Tibial artery (tissue), 4 donors: ENCODE measurements at regions not wholly inside any gene's neighbourhood (a gene's known extent, or its start where the extent isn't known, plus 50 kb on each side); places are given as distances from the start of the nearest gene placed in this dataset.

ENCODE experiments used
- DNase-seq, 2 donors: peaks; one replicate each; pipeline ENCODE4 v3.0.0-alpha.2; 2019
- H3K27ac ChIP-seq, 2 donors: fragments of 200-600 bp; sonication (generic) in 1 of 2; 1 replicate in 1 of 2; 2 replicates in 1 of 2; pipeline ENCODE4 v1.5.1; 2018 to 2019; ENCODE audit warnings: mild to moderate bottlenecking in 1 of 2
- H3K27me3 ChIP-seq, 2 donors: fragments of 200-600 bp; sonication (generic) in 1 of 2; one replicate each; pipeline versions ENCODE4 v1.5.1 to v1.6.0; 2016 to 2019
- H3K36me3 ChIP-seq, 3 donors: fragments of 200-600 bp; sonication (generic) in 2 of 3; one replicate each; pipeline ENCODE4 v1.5.1; 2016 to 2019; ENCODE audit warnings: mild to moderate bottlenecking in 2 of 3
- H3K4me1 ChIP-seq, 4 donors: fragments of 200-600 bp; sonication (generic) in 2 of 4; 1 replicate in 3 of 4; 2 replicates in 1 of 4; pipeline ENCODE4 v1.5.1; 2016 to 2019
- H3K4me3 ChIP-seq, 2 donors: fragments of 200-600 bp; sonication (generic) in 1 of 2; 1 replicate in 1 of 2; 2 replicates in 1 of 2; pipeline ENCODE4 v1.5.1; 2018 to 2019; ENCODE audit warnings: mild to moderate bottlenecking in 2 of 2
- H3K9me3 ChIP-seq, 3 donors: fragments of 200-600 bp; sonication (generic) in 1 of 3; one replicate each; pipeline ENCODE4 v1.5.1; 2016 to 2019
- CTCF ChIP-seq, 2 experiments: fragments of 200-600 bp in 1 of 2; fragments of 450-650 bp in 1 of 2; IDR thresholded peaks; one replicate each; pipeline ENCODE4 v1.5.1; 2017 to 2019; ENCODE audit warnings: antibody characterized with exemption in 2 of 2, mild to moderate bottlenecking in 1 of 2, moderate library complexity in 1 of 2
- intact Hi-C: fragments of 100-400 bp; cut with DNase I; formaldehyde crosslinking; loops from one replicate; pipeline ENCODE4 v1.15.0; 2023; ENCODE audit warnings: low total_unique reads

GRCh38 chr10:81000781-81001180, 463.1 kb downstream of the SH2D4B start:
- Histone ChIP-seq H3K27me3 (no peaks in the 10 kb centered on the region), H3K4me3 (no peak overlapping the region), H3K36me3 (no peaks in the 10 kb centered on the region), H3K27ac (no peak overlapping the region), H3K4me1 (no peaks in the 10 kb centered on the region), H3K9me3 (no peaks in the 10 kb centered on the region)
- intact Hi-C loops: no loop called here
- no peak for TF ChIP-seq CTCF (IDR thresholded peaks at IDR 0.05)
- DNase-seq: no peak

- Histone ChIP-seq H3K4me3 (no peak overlapping the region), H3K9me3 (no peaks in the 10 kb centered on the region), H3K27ac (no peak overlapping the region), H3K36me3 (no peaks in the 10 kb centered on the region), H3K27me3 (no peaks in the 10 kb centered on the region), H3K4me1 (no peaks in the 10 kb centered on the region)
- no peak for TF ChIP-seq CTCF (IDR thresholded peaks at IDR 0.05)
- DNase-seq: no peak
- intact Hi-C loops: no loop called here
Observed at GRCh38 chr10:81002382-81002781, 464.7 kb downstream of the SH2D4B start.

GRCh38 chr10:81007872-81008271, 470.2 kb downstream of the SH2D4B start:
- Histone ChIP-seq H3K4me1 (no peaks in the 10 kb centered on the region), H3K27me3 (no peaks in the 10 kb centered on the region), H3K27ac (no peak overlapping the region), H3K9me3 (no peaks in the 10 kb centered on the region), H3K4me3 (no peak overlapping the region), H3K36me3 (no peaks in the 10 kb centered on the region)
- DNase-seq: no peak
- TF ChIP-seq CTCF (IDR thresholded peaks at IDR 0.05): no peak
- intact Hi-C loops: no loop called here

GRCh38 chr10:81008726-81009125, 471.0 kb downstream of the SH2D4B start:
- DNase-seq: no peak
- no peaks in the 10 kb centered on the region for H3K27me3 ChIP-seq

GRCh38 chr10:81009296-81009695, 471.6 kb downstream of the SH2D4B start:
- no peak overlapping the region for H3K27ac ChIP-seq
- intact Hi-C loops: no loop called here
- no peaks in the 10 kb centered on the region for H3K27me3 ChIP-seq
- H3K36me3 ChIP-seq: no peaks in the 10 kb centered on the region
- no peak for TF ChIP-seq CTCF (IDR thresholded peaks at IDR 0.05)
- H3K9me3 ChIP-seq: no peaks in the 10 kb centered on the region
- no peaks in the 10 kb centered on the region for H3K4me1 ChIP-seq
- H3K4me3 ChIP-seq: no peak overlapping the region
- no peak for DNase-seq

More at GRCh38 chr10:81008726-81009125, 471.0 kb downstream of the SH2D4B start:
- intact Hi-C loops: no loop called here
- Histone ChIP-seq H3K27ac (no peak overlapping the region), H3K9me3 (no peaks in the 10 kb centered on the region), H3K4me1 (no peaks in the 10 kb centered on the region), H3K4me3 (no peak overlapping the region), H3K36me3 (no peaks in the 10 kb centered on the region)
- TF ChIP-seq CTCF (IDR thresholded peaks at IDR 0.05): no peak

GRCh38 chr10:81013771-81014170, 476.1 kb downstream of the SH2D4B start:
- intact Hi-C loops: no loop called here
- H3K9me3 ChIP-seq: no peaks in the 10 kb centered on the region
- no peak for TF ChIP-seq CTCF (IDR thresholded peaks at IDR 0.05)
- H3K4me3 ChIP-seq: no peak overlapping the region
- H3K4me1 ChIP-seq: no peaks in the 10 kb centered on the region
- H3K36me3 ChIP-seq: no peaks in the 10 kb centered on the region
- no peaks in the 10 kb centered on the region for H3K27me3 ChIP-seq
- no peak overlapping the region for H3K27ac ChIP-seq
- DNase-seq: no peak
